A549 (cell line): ENCODE measurements at regions not wholly inside any gene's neighbourhood (a gene's known extent, or its start where the extent isn't known, plus 50 kb on each side); places are given as distances from the start of the nearest gene placed in this dataset.

Experiments
- ATAC-seq, 2 experiments: fragments of 200-7000 bp in 1 of 2; fragments of >200 bp in 1 of 2; cut with Nextera tagmentation in 1 of 2; cut with Tn5 transposase in 1 of 2; 3 replicates each; pipeline versions ENCODE4 v1.8.0 to v1.9.1; 2018 to 2020; ENCODE audit warnings: mild to moderate bottlenecking in 1 of 2, moderate library complexity in 1 of 2
- CTCF ChIA-PET: fragments of 300-600 bp; sonication (Branson Sonifier 250); formaldehyde crosslinking; extraction: SDS; loops from one replicate; lab custom pipeline; 2021; ENCODE audit warnings: antibody characterized with exemption, inconsistent platforms; lab: Yijun Ruan, JAX
- POLR2A ChIA-PET: fragments of 350-600 bp; formaldehyde crosslinking; extraction: SDS; loops from one replicate; lab custom pipeline; 2021; ENCODE audit warnings: antibody characterized with exemption, inconsistent platforms; lab: Yijun Ruan, JAX
- DNase-seq, 2 experiments: peaks; one replicate each; pipeline versions ENCODE4 v3.0.0 to v3.0.0-alpha.2; 2011 to 2016; ENCODE audit warnings: low read depth in 1 of 2, low spot score in 1 of 2
- FAIRE-seq: peaks from 2 replicates; lab custom pipeline; 2011; peaks lifted over from hg19 to GRCh38; lab: Jason Lieb, UNC
- H3K27ac ChIP-seq, 2 experiments: fragments of >200 bp; sonication (Bioruptor Twin); formaldehyde crosslinking; 3 replicates each; pipeline ENCODE4 v1.5.1; 2016 to 2017
- H3K4me1 ChIP-seq: fragments of >200 bp; sonication (Bioruptor Twin); formaldehyde crosslinking; 3 replicates; pipeline ENCODE4 v1.6.1; 2016
- H3K4me2 ChIP-seq: fragments of >200 bp; sonication (Bioruptor Twin); formaldehyde crosslinking; 3 replicates; pipeline ENCODE4 v1.6.1; 2016
- H3K4me3 ChIP-seq: fragments of >200 bp; sonication (Bioruptor Twin); formaldehyde crosslinking; 3 replicates; pipeline ENCODE4 v1.5.1; 2016
- H3K9me3 ChIP-seq: fragments of >200 bp; sonication (Bioruptor Twin); formaldehyde crosslinking; 3 replicates; pipeline ENCODE4 v1.6.1; 2016
- BHLHE40 ChIP-seq: IDR thresholded peaks from 2 replicates; pipeline ENCODE4 v1.6.1; 2012; ENCODE audit warnings: low read depth, low read length, inconsistent platforms
- CBX2 ChIP-seq: fragments of 200-600 bp; sonication (generic); IDR thresholded peaks from 2 replicates; pipeline ENCODE4 v1.6.1; 2016; ENCODE audit warnings: low read depth, mild to moderate bottlenecking, borderline replicate concordance
- CEBPB ChIP-seq, 2 experiments: fragments of >200 bp in 1 of 2; sonication (Bioruptor Twin) in 1 of 2; formaldehyde crosslinking in 1 of 2; IDR thresholded peaks; 2 replicates each; pipeline ENCODE4 v1.6.1; 2012 to 2016
- CHD4 ChIP-seq: fragments of 200-600 bp; sonication (generic); IDR thresholded peaks from 2 replicates; pipeline ENCODE4 v1.6.1; 2016; ENCODE audit warnings: antibody characterized with exemption, mild to moderate bottlenecking, borderline replicate concordance
- EHF ChIP-seq: fragments of 250-450 bp; sonication (Bioruptor Pico); IDR thresholded peaks from 2 replicates; pipeline ENCODE4 v1.5.0; 2020; ENCODE audit warnings: mild to moderate bottlenecking
- EHMT2 ChIP-seq: fragments of 200-600 bp; sonication (generic); IDR thresholded peaks from 2 replicates; pipeline ENCODE4 v1.6.1; 2016; ENCODE audit warnings: antibody characterized with exemption, low read depth, mild to moderate bottlenecking, moderate library complexity
- EP300 ChIP-seq, 2 experiments: fragments of >200 bp; sonication (Bioruptor Twin); formaldehyde crosslinking; IDR thresholded peaks; 2 replicates in 1 of 2; 3 replicates in 1 of 2; pipeline ENCODE4 v1.6.1; 2016 to 2017
- FOSB ChIP-seq: fragments of 250-450 bp; sonication (Bioruptor Pico); IDR thresholded peaks from 2 replicates; pipeline ENCODE4 v1.5.0; 2020; ENCODE audit warnings: mild to moderate bottlenecking, moderate library complexity
- HDAC2 ChIP-seq: fragments of 200-600 bp; sonication (generic); IDR thresholded peaks from 2 replicates; pipeline ENCODE4 v1.6.1; 2016
- HOXA7 ChIP-seq: fragments of 250-450 bp; sonication (Bioruptor Pico); IDR thresholded peaks from 2 replicates; pipeline ENCODE4 v1.5.0; 2020; ENCODE audit warnings: mild to moderate bottlenecking, moderate library complexity
- HOXB13 ChIP-seq: fragments of 250-450 bp; sonication (Bioruptor Pico); IDR thresholded peaks from 2 replicates; pipeline ENCODE4 v1.5.0; 2020; ENCODE audit warnings: low read depth, mild to moderate bottlenecking, moderate library complexity
- JUN ChIP-seq, 2 experiments: fragments of >200 bp; sonication (Bioruptor Twin); formaldehyde crosslinking; IDR thresholded peaks; 2 replicates in 1 of 2; 3 replicates in 1 of 2; pipeline ENCODE4 v1.6.1; 2016 to 2017
- JUNB ChIP-seq: fragments of >200 bp; sonication (Bioruptor Twin); formaldehyde crosslinking; IDR thresholded peaks from 2 replicates; pipeline ENCODE4 v1.6.1; 2016
- MAZ ChIP-seq: fragments of 150-350 bp; IDR thresholded peaks from 2 replicates; pipeline ENCODE4 v1.6.1; 2014; ENCODE audit warnings: antibody characterized with exemption, low read depth, low read length, borderline replicate concordance
- MYC ChIP-seq: IDR thresholded peaks from 2 replicates; pipeline ENCODE4 v1.6.1; 2012; ENCODE audit warnings: mild to moderate bottlenecking, inconsistent platforms, low read length, improper control_type of control experiment, borderline replicate concordance
- NFE2L2 ChIP-seq: fragments of 150-350 bp; conservative IDR thresholded peaks from 2 replicates; pipeline ENCODE4 v1.6.1; 2014; ENCODE audit warnings: low read length
- RFX5 ChIP-seq: fragments of 450-650 bp; IDR thresholded peaks from 2 replicates; pipeline ENCODE4 v1.7.1; 2014; ENCODE audit warnings: antibody characterized with exemption, mild to moderate bottlenecking, moderate library complexity
- ZC3H11A ChIP-seq: fragments of 450-650 bp; IDR thresholded peaks from 2 replicates; pipeline ENCODE4 v1.6.1; 2014; ENCODE audit warnings: antibody characterized with exemption, mild to moderate bottlenecking
- WGBS: methylation state at CpG from one replicate; pipeline ENCODE4 v1.1.6; 2017; ENCODE audit errors: missing lambda C conversion rate; 5-methylcytosine and 5-hydroxymethylcytosine counted together
- TF ChIP-seq, protein P1 (sequence below): fragments of 250-450 bp; sonication (Bioruptor Pico); IDR thresholded peaks from 2 replicates; pipeline ENCODE4 v1.5.0; 2021; ENCODE audit warnings: mild to moderate bottlenecking, moderate library complexity, borderline replicate concordance
- TF ChIP-seq, protein P2 (sequence below): IDR thresholded peaks from 2 replicates; pipeline ENCODE4 v1.6.1; 2012
- TF ChIP-seq, protein P3 (sequence below): fragments of 250-450 bp; sonication (Bioruptor Pico); IDR thresholded peaks from 2 replicates; pipeline ENCODE4 v1.5.0; 2020; ENCODE audit warnings: low read depth, mild to moderate bottlenecking, moderate library complexity
- TF ChIP-seq, protein P4 (sequence below): fragments of >200 bp; sonication (Bioruptor Twin); formaldehyde crosslinking; IDR thresholded peaks from 3 replicates; pipeline ENCODE4 v1.5.1; 2016
- TF ChIP-seq, protein P5 (sequence below): fragments of 200-600 bp; sonication (generic); IDR thresholded peaks from 2 replicates; pipeline ENCODE4 v1.6.1; 2016; ENCODE audit warnings: antibody characterized with exemption, mild to moderate bottlenecking, moderate library complexity

DNA sequence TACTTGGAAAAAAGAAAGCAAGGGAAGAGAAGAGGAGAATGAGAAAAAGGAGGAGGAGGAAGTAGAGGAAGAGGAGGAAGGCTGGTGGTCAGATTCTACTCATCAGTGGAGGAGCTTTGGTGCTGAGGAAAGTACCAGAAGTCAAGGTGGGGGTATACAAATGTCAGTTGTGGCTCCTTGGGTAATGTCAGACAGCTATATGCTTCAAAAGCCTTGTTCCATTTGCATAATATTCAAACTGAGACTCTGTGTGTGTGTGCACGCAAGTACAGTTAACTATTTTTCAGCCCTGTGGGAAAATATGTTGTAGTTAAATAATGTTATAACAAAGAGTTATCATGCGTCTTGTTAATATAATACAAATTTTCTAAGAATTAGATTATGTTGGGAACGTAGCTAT is 609.7 kb downstream of the PDCD6IP start:
- POLR2A ChIA-PET, result no interaction called here
- no peaks in the 10 kb centered on the region for H3K9me3 ChIP-seq
- FAIRE-seq, result no peak
- H3K27ac ChIP-seq, result no peak overlapping the region
- ATAC-seq, result no peak
- no peak overlapping the region for H3K4me3 ChIP-seq
- whole genome bisulfite sequencing, result 38% methylated on average over 3 of the region's 3 CpGs
- H3K4me2 ChIP-seq, result no peak overlapping the region
- CTCF ChIA-PET, result no interaction called here
- no peaks in the 10 kb centered on the region for H3K4me1 ChIP-seq
- TF ChIP-seq JUN (IDR thresholded peaks at IDR 0.05), result no peak
- no peak for TF ChIP-seq MAZ
- TF ChIP-seq, protein P1, sequence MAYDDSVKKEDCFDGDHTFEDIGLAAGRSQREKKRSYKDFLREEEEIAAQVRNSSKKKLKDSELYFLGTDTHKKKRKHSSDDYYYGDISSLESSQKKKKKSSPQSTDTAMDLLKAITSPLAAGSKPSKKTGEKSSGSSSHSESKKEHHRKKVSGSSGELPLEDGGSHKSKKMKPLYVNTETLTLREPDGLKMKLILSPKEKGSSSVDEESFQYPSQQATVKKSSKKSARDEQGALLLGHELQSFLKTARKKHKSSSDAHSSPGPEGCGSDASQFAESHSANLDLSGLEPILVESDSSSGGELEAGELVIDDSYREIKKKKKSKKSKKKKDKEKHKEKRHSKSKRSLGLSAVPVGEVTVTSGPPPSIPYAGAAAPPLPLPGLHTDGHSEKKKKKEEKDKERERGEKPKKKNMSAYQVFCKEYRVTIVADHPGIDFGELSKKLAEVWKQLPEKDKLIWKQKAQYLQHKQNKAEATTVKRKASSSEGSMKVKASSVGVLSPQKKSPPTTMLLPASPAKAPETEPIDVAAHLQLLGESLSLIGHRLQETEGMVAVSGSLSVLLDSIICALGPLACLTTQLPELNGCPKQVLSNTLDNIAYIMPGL (CRISPR knock-in tag), result no peak
- TF ChIP-seq HDAC2, result no peak
- TF ChIP-seq MYC, result no peak
- TF ChIP-seq EHF (CRISPR knock-in tag), result no peak
- no peak for TF ChIP-seq FOSB (CRISPR knock-in tag)
- TF ChIP-seq, protein P2, sequence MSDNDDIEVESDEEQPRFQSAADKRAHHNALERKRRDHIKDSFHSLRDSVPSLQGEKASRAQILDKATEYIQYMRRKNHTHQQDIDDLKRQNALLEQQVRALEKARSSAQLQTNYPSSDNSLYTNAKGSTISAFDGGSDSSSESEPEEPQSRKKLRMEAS, result no peak
- TF ChIP-seq NFE2L2, result no peak
- no peak for TF ChIP-seq CHD4
- no peak for TF ChIP-seq RFX5
- no peak for TF ChIP-seq CBX2
- TF ChIP-seq HOXB13 (CRISPR knock-in tag), result no peak
- no peak for TF ChIP-seq CEBPB (IDR thresholded peaks at IDR 0.05)
- no peak for TF ChIP-seq BHLHE40
- no peak for DNase-seq

DNA sequence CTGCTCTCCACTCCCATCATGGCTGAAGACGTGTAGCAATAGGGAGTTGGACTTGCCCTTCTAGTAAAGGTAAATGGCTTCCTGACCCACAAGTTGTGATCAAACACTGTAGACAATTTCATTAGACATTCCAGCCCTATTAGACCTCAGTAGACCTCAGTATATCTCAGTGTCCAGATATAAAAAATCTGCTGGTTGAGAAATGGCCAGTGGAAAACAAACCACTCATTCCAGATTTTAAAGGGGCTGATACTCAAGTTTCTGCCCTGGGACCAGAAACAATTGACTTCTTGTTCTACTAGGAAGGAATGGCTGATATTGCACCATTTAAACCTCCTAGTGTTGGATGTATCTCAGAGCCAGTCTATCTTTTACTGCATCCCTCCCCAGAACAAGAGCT is 613.2 kb downstream of the PDCD6IP start:
- no peak for DNase-seq
- Histone ChIP-seq H3K4me2 (no peak overlapping the region), H3K9me3 (no peaks in the 10 kb centered on the region), H3K4me1 (no peaks in the 10 kb centered on the region)
- POLR2A ChIA-PET, result no interaction called here
- no peak for TF ChIP-seq MYC
- TF ChIP-seq, protein P2, result no peak
- TF ChIP-seq, protein P3, sequence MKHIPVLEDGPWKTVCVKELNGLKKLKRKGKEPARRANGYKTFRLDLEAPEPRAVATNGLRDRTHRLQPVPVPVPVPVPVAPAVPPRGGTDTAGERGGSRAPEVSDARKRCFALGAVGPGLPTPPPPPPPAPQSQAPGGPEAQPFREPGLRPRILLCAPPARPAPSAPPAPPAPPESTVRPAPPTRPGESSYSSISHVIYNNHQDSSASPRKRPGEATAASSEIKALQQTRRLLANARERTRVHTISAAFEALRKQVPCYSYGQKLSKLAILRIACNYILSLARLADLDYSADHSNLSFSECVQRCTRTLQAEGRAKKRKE (CRISPR knock-in tag), result no peak
- TF ChIP-seq CBX2, result no peak
- TF ChIP-seq RFX5, result no peak
- TF ChIP-seq MAZ, result no peak
- no peak for TF ChIP-seq HOXA7 (CRISPR knock-in tag)
- TF ChIP-seq, protein P4, sequence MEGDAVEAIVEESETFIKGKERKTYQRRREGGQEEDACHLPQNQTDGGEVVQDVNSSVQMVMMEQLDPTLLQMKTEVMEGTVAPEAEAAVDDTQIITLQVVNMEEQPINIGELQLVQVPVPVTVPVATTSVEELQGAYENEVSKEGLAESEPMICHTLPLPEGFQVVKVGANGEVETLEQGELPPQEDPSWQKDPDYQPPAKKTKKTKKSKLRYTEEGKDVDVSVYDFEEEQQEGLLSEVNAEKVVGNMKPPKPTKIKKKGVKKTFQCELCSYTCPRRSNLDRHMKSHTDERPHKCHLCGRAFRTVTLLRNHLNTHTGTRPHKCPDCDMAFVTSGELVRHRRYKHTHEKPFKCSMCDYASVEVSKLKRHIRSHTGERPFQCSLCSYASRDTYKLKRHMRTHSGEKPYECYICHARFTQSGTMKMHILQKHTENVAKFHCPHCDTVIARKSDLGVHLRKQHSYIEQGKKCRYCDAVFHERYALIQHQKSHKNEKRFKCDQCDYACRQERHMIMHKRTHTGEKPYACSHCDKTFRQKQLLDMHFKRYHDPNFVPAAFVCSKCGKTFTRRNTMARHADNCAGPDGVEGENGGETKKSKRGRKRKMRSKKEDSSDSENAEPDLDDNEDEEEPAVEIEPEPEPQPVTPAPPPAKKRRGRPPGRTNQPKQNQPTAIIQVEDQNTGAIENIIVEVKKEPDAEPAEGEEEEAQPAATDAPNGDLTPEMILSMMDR, result no peak
- no peak for TF ChIP-seq JUNB
- no peak for TF ChIP-seq ZC3H11A
- no peak for TF ChIP-seq EHMT2
- TF ChIP-seq EP300 (IDR thresholded peaks at IDR 0.05), result no peak
- TF ChIP-seq, protein P5, sequence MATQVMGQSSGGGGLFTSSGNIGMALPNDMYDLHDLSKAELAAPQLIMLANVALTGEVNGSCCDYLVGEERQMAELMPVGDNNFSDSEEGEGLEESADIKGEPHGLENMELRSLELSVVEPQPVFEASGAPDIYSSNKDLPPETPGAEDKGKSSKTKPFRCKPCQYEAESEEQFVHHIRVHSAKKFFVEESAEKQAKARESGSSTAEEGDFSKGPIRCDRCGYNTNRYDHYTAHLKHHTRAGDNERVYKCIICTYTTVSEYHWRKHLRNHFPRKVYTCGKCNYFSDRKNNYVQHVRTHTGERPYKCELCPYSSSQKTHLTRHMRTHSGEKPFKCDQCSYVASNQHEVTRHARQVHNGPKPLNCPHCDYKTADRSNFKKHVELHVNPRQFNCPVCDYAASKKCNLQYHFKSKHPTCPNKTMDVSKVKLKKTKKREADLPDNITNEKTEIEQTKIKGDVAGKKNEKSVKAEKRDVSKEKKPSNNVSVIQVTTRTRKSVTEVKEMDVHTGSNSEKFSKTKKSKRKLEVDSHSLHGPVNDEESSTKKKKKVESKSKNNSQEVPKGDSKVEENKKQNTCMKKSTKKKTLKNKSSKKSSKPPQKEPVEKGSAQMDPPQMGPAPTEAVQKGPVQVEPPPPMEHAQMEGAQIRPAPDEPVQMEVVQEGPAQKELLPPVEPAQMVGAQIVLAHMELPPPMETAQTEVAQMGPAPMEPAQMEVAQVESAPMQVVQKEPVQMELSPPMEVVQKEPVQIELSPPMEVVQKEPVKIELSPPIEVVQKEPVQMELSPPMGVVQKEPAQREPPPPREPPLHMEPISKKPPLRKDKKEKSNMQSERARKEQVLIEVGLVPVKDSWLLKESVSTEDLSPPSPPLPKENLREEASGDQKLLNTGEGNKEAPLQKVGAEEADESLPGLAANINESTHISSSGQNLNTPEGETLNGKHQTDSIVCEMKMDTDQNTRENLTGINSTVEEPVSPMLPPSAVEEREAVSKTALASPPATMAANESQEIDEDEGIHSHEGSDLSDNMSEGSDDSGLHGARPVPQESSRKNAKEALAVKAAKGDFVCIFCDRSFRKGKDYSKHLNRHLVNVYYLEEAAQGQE, result no peak
- TF ChIP-seq, all 56 proteins: peak for 0
- H3K27ac ChIP-seq, result no peak overlapping the region
- no peak overlapping the region for H3K4me3 ChIP-seq
- CTCF ChIA-PET, result no interaction called here
- no peak for FAIRE-seq
- ATAC-seq, result no peak
- WGBS, result 0% methylated on average over 1 of the region's 1 CpG
